Left ventricle myocardium inferior (tissue), 1 donor: ENCODE measurements at regions not wholly inside any gene's neighbourhood (a gene's known extent, or its start where the extent isn't known, plus 50 kb on each side); places are given as distances from the start of the nearest gene placed in this dataset.

ENCODE experiments used
- DNase-seq: peaks from one replicate; pipeline ENCODE4 v3.0.0-alpha.2; 2020
- H3K27ac ChIP-seq: fragments of 200-600 bp; replicated peaks from 2 replicates; pipeline ENCODE4 v1.8.0; 2021
- H3K27me3 ChIP-seq: fragments of 200-600 bp; 2 replicates; pipeline ENCODE4 v1.8.0; 2021; ENCODE audit warnings: low read depth
- H3K36me3 ChIP-seq: fragments of 200-600 bp; 2 replicates; pipeline ENCODE4 v1.8.0; 2021
- H3K4me1 ChIP-seq: fragments of 200-600 bp; 2 replicates; pipeline ENCODE4 v1.8.0; 2021
- H3K4me3 ChIP-seq: fragments of 200-600 bp; 2 replicates; pipeline ENCODE4 v1.8.0; 2021; ENCODE audit warnings: mild to moderate bottlenecking, moderate library complexity
- H3K9me3 ChIP-seq: fragments of 200-600 bp; replicated peaks from 2 replicates; pipeline ENCODE4 v1.8.0; 2021
- intact Hi-C: fragments of 100-400 bp; cut with micrococcal nuclease; formaldehyde crosslinking; loops from one replicate; pipeline ENCODE4 v1.11.0; 2022
- TF ChIP-seq, protein P1 (sequence below): fragments of 200-600 bp; IDR thresholded peaks from 2 replicates; pipeline ENCODE4 v1.8.0; 2021; ENCODE audit warnings: antibody characterized with exemption, mild to moderate bottlenecking, borderline replicate concordance
- donor health status: DM: no; HTN: yes; CAD: no; lungs with severe emphysema.

DNA sequence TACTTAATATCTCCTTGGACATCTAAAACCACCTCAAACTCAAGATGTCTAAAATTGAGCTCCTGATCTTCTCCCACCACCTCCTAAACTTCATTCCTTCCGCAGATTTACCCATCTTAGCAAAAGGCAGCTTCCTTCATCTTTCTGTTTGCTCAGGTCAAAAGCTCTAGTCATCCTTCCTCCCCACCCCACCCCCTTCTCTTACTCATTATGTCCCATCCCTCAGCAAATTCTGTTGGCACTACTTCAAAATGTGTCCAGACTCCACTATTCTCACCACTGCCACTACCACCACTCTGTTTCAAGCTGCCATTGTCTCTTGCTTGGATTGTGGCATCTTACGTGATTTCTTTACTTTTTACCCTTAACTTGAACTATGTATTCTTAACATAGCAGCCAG lies 59.2 kb upstream of the ZDHHC17 start:
- Histone ChIP-seq H3K4me3 (no peak overlapping the region), H3K36me3 (no peaks in the 10 kb centered on the region), H3K4me1 (no peaks in the 10 kb centered on the region), H3K9me3 (no peaks in the 10 kb centered on the region), H3K27ac (no peak overlapping the region), H3K27me3 (no peaks in the 10 kb centered on the region)
- intact Hi-C loops: no loop called here
- DNase-seq: no peak
- TF ChIP-seq, protein P1, sequence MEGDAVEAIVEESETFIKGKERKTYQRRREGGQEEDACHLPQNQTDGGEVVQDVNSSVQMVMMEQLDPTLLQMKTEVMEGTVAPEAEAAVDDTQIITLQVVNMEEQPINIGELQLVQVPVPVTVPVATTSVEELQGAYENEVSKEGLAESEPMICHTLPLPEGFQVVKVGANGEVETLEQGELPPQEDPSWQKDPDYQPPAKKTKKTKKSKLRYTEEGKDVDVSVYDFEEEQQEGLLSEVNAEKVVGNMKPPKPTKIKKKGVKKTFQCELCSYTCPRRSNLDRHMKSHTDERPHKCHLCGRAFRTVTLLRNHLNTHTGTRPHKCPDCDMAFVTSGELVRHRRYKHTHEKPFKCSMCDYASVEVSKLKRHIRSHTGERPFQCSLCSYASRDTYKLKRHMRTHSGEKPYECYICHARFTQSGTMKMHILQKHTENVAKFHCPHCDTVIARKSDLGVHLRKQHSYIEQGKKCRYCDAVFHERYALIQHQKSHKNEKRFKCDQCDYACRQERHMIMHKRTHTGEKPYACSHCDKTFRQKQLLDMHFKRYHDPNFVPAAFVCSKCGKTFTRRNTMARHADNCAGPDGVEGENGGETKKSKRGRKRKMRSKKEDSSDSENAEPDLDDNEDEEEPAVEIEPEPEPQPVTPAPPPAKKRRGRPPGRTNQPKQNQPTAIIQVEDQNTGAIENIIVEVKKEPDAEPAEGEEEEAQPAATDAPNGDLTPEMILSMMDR: no peak

GRCh38 chr12:76706101-76706500 lies 57.8 kb upstream of the ZDHHC17 start:
- H3K4me3 ChIP-seq: no peak overlapping the region
- H3K4me1 ChIP-seq: no peaks in the 10 kb centered on the region
- no peak for DNase-seq
- H3K27me3 ChIP-seq: no peaks in the 10 kb centered on the region
- no peaks in the 10 kb centered on the region for H3K36me3 ChIP-seq
- TF ChIP-seq, protein P1: no peak
- intact Hi-C loops: no loop called here
- no peak overlapping the region for H3K27ac ChIP-seq
- no peaks in the 10 kb centered on the region for H3K9me3 ChIP-seq

DNA sequence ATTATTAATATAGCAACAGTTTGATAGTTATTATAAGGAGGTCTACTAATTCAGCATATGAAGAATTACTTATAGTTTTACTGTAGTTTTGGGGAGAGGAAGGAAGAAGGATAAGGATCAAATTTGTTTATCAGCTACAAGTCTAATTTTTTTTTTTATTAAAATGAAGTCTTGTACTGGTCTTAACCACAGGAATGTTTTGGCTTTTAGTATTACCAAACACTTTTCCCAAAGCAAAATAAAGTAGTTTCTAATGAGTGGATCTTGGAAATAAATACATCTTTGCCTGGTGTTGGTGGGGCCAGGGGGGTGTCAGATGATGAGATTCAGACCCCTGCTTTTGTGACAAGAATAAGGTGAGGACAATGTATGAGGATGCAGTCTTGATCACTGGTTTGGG lies 57.2 kb upstream of the ZDHHC17 start:
- intact Hi-C loops: no loop called here
- Histone ChIP-seq H3K27ac (no peak overlapping the region), H3K9me3 (no peaks in the 10 kb centered on the region), H3K4me3 (no peak overlapping the region), H3K36me3 (no peaks in the 10 kb centered on the region), H3K27me3 (no peaks in the 10 kb centered on the region), H3K4me1 (no peaks in the 10 kb centered on the region)
- DNase-seq: no peak
- TF ChIP-seq, protein P1: no peak

- DNase-seq: no peak
- Histone ChIP-seq H3K4me1 (no peaks in the 10 kb centered on the region), H3K9me3 (no peaks in the 10 kb centered on the region), H3K27me3 (no peaks in the 10 kb centered on the region), H3K4me3 (no peak overlapping the region), H3K27ac (no peak overlapping the region), H3K36me3 (no peaks in the 10 kb centered on the region)
- intact Hi-C loops: no loop called here
- TF ChIP-seq, protein P1: no peak
These were observed 56.1 kb upstream of the ZDHHC17 start for GRCh38 chr12:76707772-76708171.

GRCh38 chr12:76708296-76708695 lies 55.6 kb upstream of the ZDHHC17 start:
- Histone ChIP-seq H3K27ac (no peak overlapping the region), H3K4me3 (no peak overlapping the region), H3K36me3 (no peaks in the 10 kb centered on the region), H3K4me1 (peaks cover 4% of the 10 kb centered on the region), H3K9me3 (no peaks in the 10 kb centered on the region), H3K27me3 (no peaks in the 10 kb centered on the region)
- TF ChIP-seq, protein P1: no peak
- DNase-seq: no peak
- intact Hi-C loops: no loop called here

- Histone ChIP-seq H3K36me3 (no peaks in the 10 kb centered on the region), H3K27me3 (no peaks in the 10 kb centered on the region), H3K4me1 (peaks cover 6% of the 10 kb centered on the region), H3K27ac (no peak overlapping the region), H3K4me3 (no peak overlapping the region), H3K9me3 (no peaks in the 10 kb centered on the region)
- TF ChIP-seq, protein P1: no peak
- intact Hi-C loops: no loop called here
- DNase-seq: no peak
These were observed 52.7 kb upstream of the ZDHHC17 start for GRCh38 chr12:76711241-76711640.
